ENCODE measurements at regions not wholly inside any gene's neighbourhood (a gene's known extent, or its start where the extent isn't known, plus 50 kb on each side); places are given as distances from the start of the nearest gene placed in this dataset.

GRCh38 chr17:72489272-72489641, 368.4 kb downstream of the SOX9 start:
- Histone ChIP-seq H3K4me3 (no peak overlapping the region), H3K36me3 (no peaks in the 10 kb centered on the region), H3K27me3 (no peaks in the 10 kb centered on the region), H3K9me3 (peaks cover 0 to 6% of the 10 kb centered on the region in 2 donors), H3K27ac (no peak overlapping the region), H3K4me1 (ENCODE audit: insufficient read depth) (no peaks in the 10 kb centered on the region)
- intact Hi-C loops (cut with DNase I): no loop called here
- WGBS, 3 donors: 61 to 78% (median 66%) methylated on average over 5 of the region's 5 CpGs
- TF ChIP-seq POLR2A (IDR thresholded peaks at IDR 0.05) (no peak), EP300 (IDR thresholded peaks at IDR 0.05) (no peak), CTCF (IDR thresholded peaks at IDR 0.05) (no peak)
- no peak for DNase-seq

- Histone ChIP-seq H3K9me3 (peaks cover 0 to 6% of the 10 kb centered on the region in 2 donors), H3K27ac (no peak overlapping the region), H3K4me3 (no peak overlapping the region), H3K36me3 (no peaks in the 10 kb centered on the region), H3K4me1 (ENCODE audit: insufficient read depth) (no peaks in the 10 kb centered on the region), H3K27me3 (no peaks in the 10 kb centered on the region)
- TF ChIP-seq POLR2A (IDR thresholded peaks at IDR 0.05): no peak
- WGBS, 3 donors: 68 to 87% (median 70%) methylated on average over 2 of the region's 2 CpGs
- intact Hi-C loops (cut with DNase I): no loop called here
- no peak for DNase-seq
Observed at GRCh38 chr17:72491102-72491501, 370.3 kb downstream of the SOX9 start.

GRCh38 chr17:72492494-72492893, 371.7 kb downstream of the SOX9 start:
- H3K9me3 ChIP-seq: peaks cover 0 to 6% of the 10 kb centered on the region in 2 donors
- TF ChIP-seq EP300 (IDR thresholded peaks at IDR 0.05) (no peak), POLR2A (IDR thresholded peaks at IDR 0.05) (no peak), CTCF (IDR thresholded peaks at IDR 0.05) (no peak)
- 94 to 100% (median 95%) methylated on average over 2 of the region's 2 CpGs for WGBS, 3 donors
- H3K36me3 ChIP-seq: no peaks in the 10 kb centered on the region
- no peak overlapping the region for H3K27ac ChIP-seq
- intact Hi-C loops (cut with DNase I): no loop called here
- DNase-seq: no peak
- no peaks in the 10 kb centered on the region for H3K4me1 ChIP-seq (ENCODE audit: insufficient read depth)
- no peak overlapping the region for H3K4me3 ChIP-seq
- H3K27me3 ChIP-seq: no peaks in the 10 kb centered on the region

- intact Hi-C loops (cut with DNase I): no loop called here
- no peak overlapping the region for H3K27ac ChIP-seq
- no peak for DNase-seq
- no peak overlapping the region for H3K4me3 ChIP-seq
- H3K36me3 ChIP-seq: no peaks in the 10 kb centered on the region
- H3K4me1 ChIP-seq (ENCODE audit: insufficient read depth): no peaks in the 10 kb centered on the region
- H3K27me3 ChIP-seq: no peaks in the 10 kb centered on the region
- TF ChIP-seq CTCF (IDR thresholded peaks at IDR 0.05) (no peak), POLR2A (IDR thresholded peaks at IDR 0.05) (no peak), EP300 (IDR thresholded peaks at IDR 0.05) (no peak)
- WGBS, 3 donors: 70 to 80% (median 71%) methylated on average over 5 of the region's 5 CpGs
- H3K9me3 ChIP-seq: peaks cover 0 to 6% of the 10 kb centered on the region in 2 donors
Observed at GRCh38 chr17:72492941-72493340, 372.1 kb downstream of the SOX9 start.

- Histone ChIP-seq H3K4me3 (no peak overlapping the region), H3K36me3 (no peaks in the 10 kb centered on the region), H3K27me3 (no peaks in the 10 kb centered on the region), H3K27ac (no peak overlapping the region), H3K9me3 (peaks cover 0 to 6% of the 10 kb centered on the region in 2 donors), H3K4me1 (ENCODE audit: insufficient read depth) (no peaks in the 10 kb centered on the region)
- intact Hi-C loops (cut with DNase I): no loop called here
- 81 to 93% (median 90%) methylated on average over 2 of the region's 2 CpGs for WGBS, 3 donors
- TF ChIP-seq EP300 (IDR thresholded peaks at IDR 0.05) (no peak), CTCF (IDR thresholded peaks at IDR 0.05) (no peak), POLR2A (IDR thresholded peaks at IDR 0.05) (no peak)
- no peak for DNase-seq
Observed at GRCh38 chr17:72494566-72494965, 373.7 kb downstream of the SOX9 start.

Measured in ovary (tissue), 7 donors.